A549 (cell line): ENCODE measurements at regions not wholly inside any gene's neighbourhood (a gene's known extent, or its start where the extent isn't known, plus 50 kb on each side); places are given as distances from the start of the nearest gene placed in this dataset.

Source experiments
- CBX2 ChIP-seq: fragments of 200-600 bp; sonication (generic); IDR thresholded peaks from 2 replicates; pipeline ENCODE4 v1.6.1; 2016; ENCODE audit warnings: low read depth, mild to moderate bottlenecking, borderline replicate concordance
- CEBPB ChIP-seq, 2 experiments: fragments of >200 bp in 1 of 2; sonication (Bioruptor Twin) in 1 of 2; formaldehyde crosslinking in 1 of 2; IDR thresholded peaks; 2 replicates each; pipeline ENCODE4 v1.6.1; 2012 to 2016
- CHD4 ChIP-seq: fragments of 200-600 bp; sonication (generic); IDR thresholded peaks from 2 replicates; pipeline ENCODE4 v1.6.1; 2016; ENCODE audit warnings: antibody characterized with exemption, mild to moderate bottlenecking, borderline replicate concordance
- EHMT2 ChIP-seq: fragments of 200-600 bp; sonication (generic); IDR thresholded peaks from 2 replicates; pipeline ENCODE4 v1.6.1; 2016; ENCODE audit warnings: antibody characterized with exemption, low read depth, mild to moderate bottlenecking, moderate library complexity
- FOSB ChIP-seq: fragments of 250-450 bp; sonication (Bioruptor Pico); IDR thresholded peaks from 2 replicates; pipeline ENCODE4 v1.5.0; 2020; ENCODE audit warnings: mild to moderate bottlenecking, moderate library complexity
- HMGXB4 ChIP-seq: fragments of 250-450 bp; sonication (Bioruptor Pico); IDR thresholded peaks from 2 replicates; pipeline ENCODE4 v1.5.0; 2021; ENCODE audit warnings: mild to moderate bottlenecking, moderate library complexity, borderline replicate concordance
- JUNB ChIP-seq: fragments of >200 bp; sonication (Bioruptor Twin); formaldehyde crosslinking; IDR thresholded peaks from 2 replicates; pipeline ENCODE4 v1.6.1; 2016
- KDM5A ChIP-seq: fragments of 200-600 bp; sonication (generic); IDR thresholded peaks from 2 replicates; pipeline ENCODE4 v1.6.1; 2016; ENCODE audit warnings: antibody characterized with exemption, mild to moderate bottlenecking
- MAFK ChIP-seq: fragments of 450-650 bp; IDR thresholded peaks from 2 replicates; pipeline ENCODE4 v1.6.1; 2014; ENCODE audit not compliant: partially characterized antibody
- NR3C1 ChIP-seq: fragments of >200 bp; sonication (Bioruptor Twin); formaldehyde crosslinking; IDR thresholded peaks from 3 replicates; pipeline ENCODE4 v1.6.1; 2017
- PHF8 ChIP-seq: fragments of 200-600 bp; sonication (generic); IDR thresholded peaks from 2 replicates; pipeline ENCODE4 v1.6.1; 2016; ENCODE audit warnings: low read depth, mild to moderate bottlenecking, antibody characterized with exemption, moderate library complexity, borderline replicate concordance
- RFX5 ChIP-seq: fragments of 450-650 bp; IDR thresholded peaks from 2 replicates; pipeline ENCODE4 v1.7.1; 2014; ENCODE audit warnings: antibody characterized with exemption, mild to moderate bottlenecking, moderate library complexity
- TF ChIP-seq, protein P1 (sequence below): fragments of >200 bp; sonication (Bioruptor Twin); formaldehyde crosslinking; IDR thresholded peaks from 3 replicates; pipeline ENCODE4 v1.5.1; 2016

DNA sequence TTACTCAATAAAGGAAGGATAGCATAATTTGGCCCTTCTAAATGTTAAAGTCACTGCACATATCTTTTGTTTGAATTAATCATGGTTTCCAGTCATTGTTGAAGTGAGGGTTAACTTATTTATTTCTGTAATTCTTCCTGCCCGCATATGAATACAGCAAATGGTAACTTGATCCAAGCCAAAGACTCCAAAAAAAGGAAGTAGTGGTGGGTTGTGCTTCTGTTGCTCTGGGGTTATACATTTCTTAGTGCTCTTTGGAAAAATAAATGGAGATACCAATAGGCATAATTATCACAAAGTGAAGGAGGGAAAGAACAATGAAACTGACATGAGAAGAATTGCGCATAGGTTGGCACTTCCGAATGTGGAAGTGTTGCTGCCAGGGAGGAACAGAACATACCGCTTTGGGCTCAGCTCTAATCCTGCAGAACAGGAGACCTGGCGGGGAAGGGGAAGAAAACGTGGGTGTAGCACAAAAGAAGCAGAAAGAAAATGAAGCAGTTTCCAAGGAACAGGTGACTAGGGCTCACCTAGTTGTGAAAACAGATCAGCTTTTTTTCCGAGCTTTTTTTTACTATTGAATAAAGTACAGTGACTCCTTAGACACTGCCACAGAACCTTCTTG lies 69.7 kb upstream of the TAF11L2 start:
- TF ChIP-seq FOSB (CRISPR knock-in tag) (no peak), NR3C1 (no peak), CEBPB (IDR thresholded peaks at IDR 0.05) (no peak), CBX2 (no peak), RFX5 (no peak), CHD4 (no peak), MAFK (no peak), JUNB (no peak), KDM5A (no peak), EHMT2 (no peak), HMGXB4 (CRISPR knock-in tag) (no peak), PHF8 (no peak)
- TF ChIP-seq, protein P1, sequence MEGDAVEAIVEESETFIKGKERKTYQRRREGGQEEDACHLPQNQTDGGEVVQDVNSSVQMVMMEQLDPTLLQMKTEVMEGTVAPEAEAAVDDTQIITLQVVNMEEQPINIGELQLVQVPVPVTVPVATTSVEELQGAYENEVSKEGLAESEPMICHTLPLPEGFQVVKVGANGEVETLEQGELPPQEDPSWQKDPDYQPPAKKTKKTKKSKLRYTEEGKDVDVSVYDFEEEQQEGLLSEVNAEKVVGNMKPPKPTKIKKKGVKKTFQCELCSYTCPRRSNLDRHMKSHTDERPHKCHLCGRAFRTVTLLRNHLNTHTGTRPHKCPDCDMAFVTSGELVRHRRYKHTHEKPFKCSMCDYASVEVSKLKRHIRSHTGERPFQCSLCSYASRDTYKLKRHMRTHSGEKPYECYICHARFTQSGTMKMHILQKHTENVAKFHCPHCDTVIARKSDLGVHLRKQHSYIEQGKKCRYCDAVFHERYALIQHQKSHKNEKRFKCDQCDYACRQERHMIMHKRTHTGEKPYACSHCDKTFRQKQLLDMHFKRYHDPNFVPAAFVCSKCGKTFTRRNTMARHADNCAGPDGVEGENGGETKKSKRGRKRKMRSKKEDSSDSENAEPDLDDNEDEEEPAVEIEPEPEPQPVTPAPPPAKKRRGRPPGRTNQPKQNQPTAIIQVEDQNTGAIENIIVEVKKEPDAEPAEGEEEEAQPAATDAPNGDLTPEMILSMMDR: no peak
